SIG-M5 treated with dmso at 0.1 percent for 504 hours (cell line): ENCODE measurements at regions not wholly inside any gene's neighbourhood (a gene's known extent, or its start where the extent isn't known, plus 50 kb on each side); places are given as distances from the start of the nearest gene placed in this dataset.

Source experiments
- DNase-seq: peaks from one replicate; lab custom pipeline; 2025; ENCODE audit not compliant: unreplicated experiment; lab: John Stamatoyannopoulos, UW

DNA sequence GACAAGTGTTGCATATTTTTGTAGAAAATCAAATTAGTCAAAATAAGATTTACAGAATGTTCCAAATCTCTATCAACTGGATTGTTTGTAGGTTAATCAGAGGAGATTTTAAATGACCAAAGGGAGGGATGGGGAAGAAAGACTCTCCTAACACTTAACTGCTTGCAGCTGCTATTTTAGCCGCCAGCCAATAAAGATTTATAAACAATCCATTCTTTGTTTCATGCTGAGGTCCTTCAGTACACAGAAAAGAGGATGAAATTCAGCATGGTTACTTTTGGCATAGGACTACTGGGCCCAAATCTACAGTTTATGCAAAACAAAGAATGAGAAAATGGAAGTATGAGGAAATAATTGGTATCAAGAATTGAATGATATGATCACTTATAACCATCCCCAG lies 86.4 kb upstream of the FN1 start:
- DNase-seq, result no peak

DNA sequence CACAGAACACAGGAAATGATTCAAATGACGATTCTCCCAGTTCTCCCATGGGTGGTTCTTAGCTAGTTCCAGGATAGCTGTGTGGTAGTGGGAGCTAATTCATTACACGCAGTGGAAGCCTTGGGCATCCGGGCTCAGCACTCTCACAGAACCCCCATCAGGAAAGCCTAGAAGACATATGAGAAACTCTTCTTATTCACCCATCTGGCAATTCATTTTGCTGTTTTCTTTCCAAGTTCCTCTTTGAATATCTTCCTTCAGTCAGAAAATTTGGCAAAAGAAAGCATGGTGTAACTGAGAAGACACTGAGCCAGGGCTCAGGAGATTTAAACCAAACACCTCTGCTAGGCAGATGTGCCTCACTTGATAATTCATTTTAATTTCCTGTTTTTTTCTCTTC lies 85.2 kb upstream of the FN1 start:
- no peak for DNase-seq

DNA sequence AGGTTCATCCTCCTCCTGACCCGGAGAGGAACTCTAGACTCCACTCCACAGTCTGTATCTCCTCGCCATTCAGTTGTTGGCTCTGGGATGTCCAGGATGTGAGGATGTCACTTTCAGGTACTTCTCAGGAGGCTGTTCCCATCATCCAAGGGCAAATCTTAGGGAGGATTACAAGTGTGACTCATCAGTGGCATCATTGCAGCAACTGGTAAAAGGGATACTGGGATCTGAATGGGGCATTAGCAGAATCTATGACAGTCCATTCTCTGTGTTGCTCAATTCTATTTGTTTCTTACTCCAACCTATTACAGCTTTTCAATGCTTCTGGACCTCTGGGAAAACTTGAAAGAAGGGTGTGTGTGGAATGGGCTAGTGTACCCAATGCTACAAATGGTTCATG lies 81.5 kb upstream of the FN1 start:
- DNase-seq, result no peak

DNA sequence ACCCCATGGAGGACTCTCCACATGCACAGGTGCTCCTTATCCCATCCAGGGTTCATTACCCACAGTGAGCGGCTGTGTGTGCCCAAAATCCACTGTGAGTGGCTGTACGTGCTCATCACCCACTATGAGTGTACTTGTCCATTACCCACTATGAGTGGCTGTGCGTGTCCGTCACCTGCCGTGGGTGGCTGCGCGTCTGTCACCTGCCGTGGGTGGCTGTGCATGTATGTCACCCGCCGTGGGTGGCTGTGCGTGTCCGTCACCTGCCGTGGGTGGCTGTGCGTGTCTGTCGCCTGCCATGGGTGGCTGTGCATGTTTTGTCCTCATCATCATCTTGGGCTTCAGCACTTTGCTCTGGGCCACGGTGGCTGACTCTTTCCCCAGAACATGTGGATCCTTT lies 78.6 kb upstream of the FN1 start:
- DNase-seq, result no peak

DNA sequence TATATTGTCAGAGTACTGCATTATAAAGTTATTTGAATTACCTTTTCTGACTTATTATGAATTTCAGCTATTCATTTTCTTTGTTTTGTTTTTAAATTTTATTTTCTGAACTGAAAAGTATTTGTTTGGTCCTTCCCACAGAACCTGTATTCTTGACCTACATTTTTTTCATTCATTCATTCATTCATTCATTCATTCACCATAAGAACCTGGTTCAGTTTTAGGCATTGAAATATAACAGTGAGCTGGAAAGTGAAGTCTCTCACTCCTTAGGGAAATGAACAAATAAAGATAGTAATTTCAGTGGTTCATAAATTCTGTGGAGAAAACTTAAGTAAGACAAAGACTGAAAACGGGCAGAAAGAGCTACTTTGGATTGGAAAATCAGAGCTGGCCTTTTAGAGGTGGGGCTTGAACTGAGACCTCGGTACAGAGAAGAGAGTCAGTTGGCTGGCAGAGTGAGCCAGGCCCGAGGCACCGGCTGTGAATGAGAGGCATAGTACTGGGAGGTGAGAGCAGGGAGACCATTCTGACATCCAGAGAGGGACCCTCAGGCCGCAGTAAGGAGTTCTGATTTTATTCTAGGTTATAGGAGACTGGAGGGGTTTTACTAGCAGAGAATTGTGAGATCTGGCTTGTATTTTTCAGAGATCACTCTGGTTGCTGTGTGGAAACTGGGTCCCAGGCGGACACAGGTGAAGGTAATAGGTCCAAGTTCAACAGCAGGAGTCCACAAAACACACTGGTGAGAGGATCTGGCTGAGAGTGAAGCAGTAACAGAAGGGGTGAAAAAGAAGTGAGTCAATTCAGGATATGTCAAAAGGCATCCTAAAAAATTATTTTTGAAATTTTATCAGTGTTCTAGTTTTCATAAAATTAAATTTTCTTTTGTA lies 75.8 kb upstream of the FN1 start:
- no peak for DNase-seq

DNA sequence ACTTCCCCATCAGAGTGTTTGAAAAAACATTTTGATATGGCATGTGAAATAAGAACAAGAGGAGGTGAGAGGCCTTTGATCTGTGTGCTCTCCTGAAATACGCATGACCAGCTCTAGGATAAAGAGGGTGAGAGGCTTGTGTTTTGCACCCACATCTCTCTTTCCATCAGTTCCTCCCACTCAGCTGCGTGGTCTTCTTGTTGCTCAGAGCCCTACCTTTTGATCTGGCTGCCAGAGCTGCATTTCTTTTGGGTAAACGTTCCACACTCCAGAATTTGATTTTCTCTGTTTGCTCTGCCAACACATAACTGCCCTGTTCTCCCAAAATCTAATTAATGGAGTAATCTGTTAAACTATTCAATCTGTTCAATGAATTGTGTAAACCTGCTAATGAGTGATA lies 72.0 kb upstream of the FN1 start:
- DNase-seq, result no peak

DNA sequence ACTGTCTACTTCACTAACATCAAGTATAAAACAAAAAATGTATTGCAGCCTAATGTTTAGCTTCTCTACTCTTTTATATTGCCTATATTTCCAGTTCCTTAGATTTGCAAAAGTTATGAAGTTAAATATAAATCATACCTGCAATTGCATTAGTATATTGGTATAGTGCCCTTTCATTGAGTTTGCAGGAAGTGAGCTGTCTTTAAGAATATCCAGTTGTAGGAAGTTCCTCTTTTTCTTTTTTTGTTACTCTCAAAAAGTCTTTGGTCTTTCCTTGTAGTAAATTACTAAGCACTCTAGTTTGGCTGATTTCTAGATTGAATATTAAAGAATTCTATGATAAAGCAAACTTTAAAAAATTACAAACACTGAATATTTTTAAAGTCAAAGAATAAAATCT lies 71.3 kb upstream of the FN1 start:
- peak; percentile 89 for DNase-seq

DNA sequence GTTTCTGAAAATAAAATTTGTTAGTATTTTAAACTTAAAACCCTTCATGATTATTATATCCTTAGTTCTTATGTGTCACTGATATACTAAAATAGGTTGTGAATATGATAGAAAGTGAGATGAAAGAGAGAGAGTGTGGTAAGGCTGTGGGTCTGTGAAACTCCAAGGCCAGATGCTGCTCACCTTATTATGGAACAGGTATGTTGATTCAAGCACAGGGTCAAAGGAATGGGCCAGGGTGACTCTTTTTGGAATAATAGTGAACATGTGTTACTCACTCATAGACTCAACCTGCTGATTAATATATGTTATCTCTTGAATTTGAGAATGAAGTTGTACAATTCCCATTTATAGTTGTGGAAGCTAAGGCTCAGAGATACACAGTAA lies 70.7 kb upstream of the FN1 start:
- no peak for DNase-seq

DNA sequence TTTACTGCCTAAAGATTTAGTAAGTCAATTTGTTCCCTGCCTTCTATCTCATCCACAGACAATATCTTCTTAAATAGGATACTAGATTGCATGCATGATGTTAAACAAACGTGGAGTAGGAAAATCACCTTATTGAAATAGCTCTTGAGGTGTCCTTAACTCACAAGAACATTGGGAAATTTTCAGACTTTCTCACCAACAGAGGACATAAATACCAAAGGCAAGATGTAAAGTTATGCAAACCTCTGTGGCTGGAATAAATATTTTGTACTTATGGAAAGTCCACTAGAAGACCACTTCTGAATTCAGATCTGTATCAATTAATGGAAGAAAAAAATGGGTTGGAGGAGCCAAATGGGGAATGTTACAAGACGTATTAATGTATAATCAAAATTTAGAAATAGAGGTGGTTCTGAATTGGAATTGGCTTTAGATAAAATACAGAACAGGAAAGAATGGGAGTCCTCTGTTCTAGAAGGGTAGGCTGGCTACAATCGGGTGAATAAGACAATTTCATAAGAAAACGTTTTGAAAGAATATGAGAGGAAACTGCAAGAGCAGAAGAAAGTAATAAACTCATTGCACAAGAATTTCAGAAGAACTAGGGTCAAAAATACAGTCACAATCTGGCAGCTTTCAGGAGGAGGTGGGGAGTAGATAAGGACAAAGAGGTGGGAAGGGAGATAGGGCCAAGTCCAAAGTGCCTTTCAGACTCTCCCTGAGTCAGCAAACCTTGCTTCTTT lies 69.3 kb upstream of the FN1 start:
- DNase-seq, result peak; percentile 98

DNA sequence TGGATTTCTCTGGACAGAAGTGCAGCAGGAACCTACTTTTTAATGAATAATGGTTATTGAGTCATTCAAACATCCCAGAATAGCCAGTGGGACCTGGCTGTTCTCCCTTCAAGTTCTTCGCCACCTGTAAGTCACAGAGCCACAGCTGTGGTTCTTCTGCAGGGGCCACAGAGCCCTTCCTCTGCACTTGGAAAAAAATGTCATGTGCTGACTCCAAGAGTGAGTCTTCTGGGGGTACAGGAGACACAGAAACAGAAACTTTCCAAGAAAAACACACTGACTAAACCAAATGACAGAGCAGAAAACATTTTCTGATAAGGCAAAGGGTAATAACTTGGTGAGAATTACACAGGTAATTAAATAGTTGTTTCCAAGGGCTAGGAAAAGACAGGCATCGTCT lies 68.7 kb upstream of the FN1 start:
- DNase-seq, result no peak

DNA sequence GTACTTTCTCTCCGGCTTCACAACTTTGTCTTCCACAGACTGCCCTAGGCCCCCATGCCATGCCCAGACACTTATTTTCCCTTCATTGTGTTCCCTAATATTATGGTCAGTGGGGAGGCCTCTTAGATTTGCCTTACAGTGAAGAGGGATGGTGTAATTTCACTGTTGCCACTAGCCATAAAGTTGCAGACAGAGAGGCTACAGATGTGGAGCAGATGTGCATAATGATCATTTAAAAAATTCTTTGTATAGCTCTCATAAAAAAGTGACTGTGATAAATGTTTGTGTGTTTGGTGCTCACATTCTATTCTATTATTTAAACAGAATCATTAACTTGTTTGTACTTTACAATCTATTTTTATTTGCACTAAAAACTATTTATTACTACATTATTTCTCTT lies 67.5 kb upstream of the FN1 start:
- no peak for DNase-seq

DNA sequence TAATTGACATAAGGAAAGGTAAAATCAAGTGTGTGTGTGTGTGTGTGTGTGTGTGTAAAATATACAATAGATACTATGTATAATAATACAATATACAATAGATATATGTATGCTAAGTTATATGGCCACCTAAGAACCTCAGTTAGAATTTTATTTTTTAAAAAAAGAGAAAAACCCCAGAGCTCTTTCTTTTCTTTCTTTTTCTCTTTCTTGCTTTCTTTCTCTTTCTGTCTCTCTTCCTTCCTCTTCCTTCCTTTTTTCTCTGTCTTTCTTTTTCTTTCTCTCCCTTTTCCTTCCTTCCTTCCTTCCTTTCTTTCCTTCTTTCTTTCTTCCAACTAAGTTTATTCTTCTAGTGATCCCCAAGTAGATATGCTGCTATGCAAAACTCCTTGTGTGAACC lies 64.6 kb upstream of the FN1 start:
- no peak for DNase-seq

DNA sequence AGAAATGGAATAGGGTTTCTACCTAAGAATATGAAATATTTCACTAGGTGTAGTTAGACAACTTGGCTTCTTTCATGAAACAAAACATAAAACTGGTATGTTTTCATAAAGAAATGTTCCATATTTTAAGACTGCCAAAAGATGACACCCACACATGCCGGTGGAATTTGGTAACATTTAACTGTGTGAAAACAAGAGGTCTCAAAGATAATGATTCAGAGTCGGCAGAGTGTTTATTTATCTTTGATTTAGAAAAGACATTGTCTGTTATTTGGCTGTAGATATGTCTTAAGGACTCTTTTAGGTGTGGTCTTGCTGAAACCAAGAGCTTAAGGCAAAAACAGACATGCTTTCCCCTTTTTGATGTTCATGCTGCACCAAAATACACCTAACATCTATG lies 63.5 kb upstream of the FN1 start:
- no peak for DNase-seq

DNA sequence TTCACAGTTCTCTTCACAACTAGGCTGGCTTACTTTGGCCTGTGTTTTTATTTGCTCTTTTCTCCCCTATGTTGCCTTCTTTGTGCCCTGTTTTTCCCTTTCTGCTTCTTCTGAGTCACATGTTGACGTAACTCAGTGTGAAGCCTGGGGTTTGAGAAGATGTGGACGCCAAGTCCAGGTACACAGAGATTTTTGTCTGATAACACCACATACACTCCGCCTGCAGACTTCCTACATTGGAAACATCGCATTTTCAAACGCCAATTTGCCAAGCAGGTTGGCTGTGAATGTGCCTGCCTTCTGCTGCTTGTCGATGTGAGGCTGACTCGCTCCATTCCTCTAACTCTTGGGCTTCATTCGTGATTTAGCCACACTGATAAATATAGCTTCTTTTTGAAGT lies 62.6 kb upstream of the FN1 start:
- no peak for DNase-seq

DNA sequence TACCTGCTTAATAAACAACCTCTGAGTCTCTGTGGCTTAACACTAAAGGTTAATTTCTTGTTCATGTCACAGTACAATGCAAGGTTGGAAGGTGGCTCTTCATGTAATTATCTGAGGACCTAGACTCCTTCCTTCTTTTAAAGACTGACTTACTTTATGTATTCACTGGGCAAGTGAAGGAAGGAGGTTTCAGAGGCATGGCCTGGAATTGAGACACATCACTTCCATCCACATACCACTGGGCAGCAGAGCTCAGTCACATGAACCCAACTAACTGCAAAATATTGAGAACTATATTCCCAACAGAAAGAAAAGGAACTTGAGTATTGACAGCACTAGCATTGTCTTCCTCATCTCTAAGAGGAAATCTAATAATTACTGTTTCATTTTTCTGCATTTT lies 57.5 kb upstream of the FN1 start:
- DNase-seq, result no peak

DNA sequence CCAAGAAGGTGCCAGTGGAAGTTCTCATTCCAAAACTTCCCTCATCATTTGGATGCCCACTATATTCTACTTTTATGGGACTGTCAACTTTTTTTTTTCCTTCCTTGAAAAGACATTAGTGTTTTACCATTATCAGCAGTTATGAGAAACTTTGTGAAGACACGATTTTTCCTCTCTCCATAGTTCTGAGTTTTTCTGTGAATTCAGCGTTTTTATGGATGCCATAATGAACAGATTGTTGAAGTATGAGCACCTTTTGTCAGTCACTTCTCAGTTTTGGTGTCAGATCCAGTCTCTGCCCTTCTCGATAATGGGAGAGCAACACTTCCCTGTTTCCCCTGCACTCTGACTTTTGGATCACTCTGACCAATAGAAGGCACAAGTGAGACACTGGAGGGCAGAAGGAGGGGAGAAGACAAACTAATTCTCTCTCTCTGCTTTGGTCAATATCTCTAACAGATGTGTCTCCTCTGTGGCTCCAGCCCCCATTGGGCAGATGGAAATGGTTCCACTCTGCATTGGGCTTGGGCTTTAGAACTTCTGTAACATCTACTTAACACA lies 53.5 kb upstream of the FN1 start:
- no peak for DNase-seq

DNA sequence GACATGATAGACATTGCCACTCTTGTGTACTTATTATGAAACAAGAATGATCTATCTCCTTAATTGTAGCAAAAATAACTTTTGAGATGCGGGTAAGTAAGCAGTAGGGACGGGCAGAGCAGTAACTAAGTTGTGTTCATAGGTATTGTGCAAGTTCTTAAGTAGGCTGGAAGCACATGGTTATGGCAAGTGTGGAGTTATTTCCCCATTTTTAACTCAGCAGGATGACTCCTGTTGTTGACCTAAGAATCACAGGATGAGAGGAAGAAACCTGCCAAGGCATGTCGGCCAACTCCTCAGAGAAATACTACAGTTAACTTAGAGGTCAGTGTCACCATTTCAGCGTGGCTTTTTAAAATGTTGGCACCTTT lies 51.1 kb upstream of the FN1 start:
- peak; percentile 91 for DNase-seq

DNA sequence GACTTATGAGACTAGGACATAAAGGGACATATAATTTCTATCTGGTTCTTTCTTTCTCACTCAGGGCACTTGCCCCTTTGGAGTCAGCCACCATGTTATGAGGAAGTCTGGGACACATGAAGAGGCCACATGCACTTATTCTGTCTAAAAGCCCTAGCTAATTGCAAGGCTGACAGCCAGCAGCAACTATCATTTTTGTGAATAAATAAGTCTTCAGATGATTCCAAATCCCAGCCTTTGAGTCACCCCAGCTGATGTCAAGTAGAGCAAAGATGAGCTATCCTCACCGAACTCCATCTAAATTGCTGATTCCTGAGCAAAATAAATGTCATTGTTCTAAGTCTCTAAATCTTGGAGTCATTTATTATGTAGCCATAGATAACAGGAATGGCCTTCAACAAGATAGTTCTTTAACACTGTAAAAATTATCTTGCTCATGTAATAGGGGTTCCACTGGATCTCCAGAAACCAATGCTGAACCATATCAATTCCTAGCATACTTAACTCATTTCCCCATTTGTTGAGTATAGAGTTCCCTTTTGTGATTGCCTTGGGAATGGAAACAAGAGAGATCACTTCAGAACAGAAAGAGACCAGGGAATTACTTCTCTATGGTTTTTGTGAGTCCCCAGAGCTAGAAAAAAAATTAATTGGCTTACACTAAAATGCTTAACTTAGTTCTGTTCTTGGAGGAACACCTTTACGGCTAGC lies 50.6 kb upstream of the FN1 start:
- peak; percentile 37 for DNase-seq
